H9 (cell line): ENCODE measurements at regions not wholly inside any gene's neighbourhood (a gene's known extent, or its start where the extent isn't known, plus 50 kb on each side); places are given as distances from the start of the nearest gene placed in this dataset.

ENCODE experiments used
- DNase-seq: peaks from one replicate; pipeline ENCODE4 v3.0.0-alpha.2; 2017
- H2AFZ ChIP-seq: one replicate; pipeline ENCODE4 v1.6.1; 2013; ENCODE audit warnings: mild to moderate bottlenecking, low read length, control low read depth, moderate library complexity
- H2AK5ac ChIP-seq: 2 replicates; pipeline ENCODE4 v1.6.1; 2013; ENCODE audit warnings: low read length, control low read depth, mixed read lengths; ENCODE audit not compliant: insufficient read length
- H2BK120ac ChIP-seq: one replicate; pipeline ENCODE4 v1.6.1; 2013; ENCODE audit warnings: low read depth, mild to moderate bottlenecking, low read length, control low read depth, inconsistent platforms; ENCODE audit not compliant: poor library complexity, severe bottlenecking
- H2BK12ac ChIP-seq: 2 replicates; pipeline ENCODE4 v1.6.1; 2013; ENCODE audit warnings: low read length, control low read depth, mixed read lengths, low read depth; ENCODE audit not compliant: insufficient read length
- H2BK15ac ChIP-seq: 2 replicates; pipeline ENCODE4 v1.6.1; 2013; ENCODE audit warnings: low read depth, low read length, control low read depth
- H2BK20ac ChIP-seq: one replicate; pipeline ENCODE4 v1.6.1; 2013; ENCODE audit warnings: low read depth, mild to moderate bottlenecking, low read length, control low read depth, inconsistent platforms; ENCODE audit not compliant: poor library complexity, severe bottlenecking
- H2BK5ac ChIP-seq: 2 replicates; pipeline ENCODE4 v1.6.1; 2013; ENCODE audit warnings: low read length, control low read depth, mixed read lengths; ENCODE audit not compliant: insufficient read length
- H3K14ac ChIP-seq: 2 replicates; pipeline ENCODE4 v1.6.1; 2013; ENCODE audit warnings: low read length, control low read depth; ENCODE audit not compliant: insufficient read depth
- H3K18ac ChIP-seq: 2 replicates; pipeline ENCODE4 v1.6.1; 2013; ENCODE audit warnings: low read depth, mild to moderate bottlenecking, mixed read lengths, low read length, control low read depth; ENCODE audit not compliant: insufficient read length
- H3K23ac ChIP-seq: 2 replicates; pipeline ENCODE4 v1.6.1; 2013; ENCODE audit warnings: low read length, control low read depth, mixed read lengths, low read depth; ENCODE audit not compliant: insufficient read length
- H3K23me2 ChIP-seq: 2 replicates; pipeline ENCODE4 v1.6.1; 2013; ENCODE audit warnings: low read depth, mild to moderate bottlenecking, mixed read lengths, low read length, control low read depth; ENCODE audit not compliant: insufficient read length, poor library complexity, severe bottlenecking
- H3K27ac ChIP-seq: 2 replicates; pipeline ENCODE4 v1.5.1; 2013; ENCODE audit warnings: low read length, control low read depth, mixed read lengths, low read depth; ENCODE audit not compliant: insufficient read length
- H3K27me3 ChIP-seq: 2 replicates; pipeline ENCODE4 v1.6.1; 2013; ENCODE audit warnings: low read length, control low read depth, inconsistent platforms; ENCODE audit not compliant: insufficient read depth
- H3K4ac ChIP-seq: 2 replicates; pipeline ENCODE4 v1.6.1; 2013; ENCODE audit warnings: low read depth, mild to moderate bottlenecking, control low read depth, inconsistent platforms, low read length, moderate library complexity
- H3K4me1 ChIP-seq: 2 replicates; pipeline ENCODE4 v1.6.1; 2013; ENCODE audit warnings: low read length, control low read depth, inconsistent platforms; ENCODE audit not compliant: insufficient read depth
- H3K4me2 ChIP-seq: 2 replicates; pipeline ENCODE4 v1.6.1; 2013; ENCODE audit warnings: low read length, control low read depth, mixed read lengths; ENCODE audit not compliant: insufficient read length, insufficient read depth
- H3K56ac ChIP-seq: 2 replicates; pipeline ENCODE4 v1.6.1; 2013; ENCODE audit warnings: low read depth, mild to moderate bottlenecking, mixed read lengths, low read length, control low read depth; ENCODE audit not compliant: insufficient read length
- H3K79me1 ChIP-seq: 2 replicates; pipeline ENCODE4 v1.6.1; 2013; ENCODE audit warnings: low read depth, mild to moderate bottlenecking, moderate library complexity, low read length, control low read depth, inconsistent platforms; ENCODE audit not compliant: insufficient read depth, poor library complexity, severe bottlenecking
- H3K79me2 ChIP-seq: 2 replicates; pipeline ENCODE4 v1.6.1; 2013; ENCODE audit warnings: low read length, control low read depth, inconsistent platforms; ENCODE audit not compliant: insufficient read depth
- H3K9ac ChIP-seq: 2 replicates; pipeline ENCODE4 v1.6.1; 2013; ENCODE audit warnings: low read length, control low read depth, mixed read lengths; ENCODE audit not compliant: insufficient read length; ENCODE audit errors: extremely low read depth
- H3K9me3 ChIP-seq: one replicate; pipeline ENCODE4 v1.6.1; 2013; ENCODE audit warnings: low read depth, low read length, inconsistent platforms; ENCODE audit not compliant: control insufficient read depth
- H3T11ph ChIP-seq: one replicate; pipeline ENCODE4 v1.6.1; 2013; ENCODE audit warnings: mild to moderate bottlenecking, low read length, control low read depth, inconsistent platforms
- H4K20me1 ChIP-seq: one replicate; pipeline ENCODE4 v1.6.1; 2013; ENCODE audit not compliant: control insufficient read depth, insufficient read length, insufficient read depth
- H4K5ac ChIP-seq: 2 replicates; pipeline ENCODE4 v1.6.1; 2013; ENCODE audit warnings: low read depth, mild to moderate bottlenecking, mixed read lengths, low read length, control low read depth; ENCODE audit not compliant: insufficient read length
- H4K8ac ChIP-seq: replicated peaks from 2 replicates; pipeline ENCODE4 v1.6.1; 2013; ENCODE audit warnings: low read length, control low read depth, mixed read lengths, low read depth; ENCODE audit not compliant: insufficient read length
- H4K91ac ChIP-seq: 2 replicates; pipeline ENCODE4 v1.6.1; 2013; ENCODE audit warnings: low read depth, mild to moderate bottlenecking, moderate library complexity, mixed read lengths, low read length, control low read depth; ENCODE audit not compliant: insufficient read length
- H3K27ac Mint-ChIP-seq, 3 experiments: 2 replicates in 2 of 3; 3 replicates in 1 of 3; pipeline ENCODE4 v1.8.0; 2020 to 2021; ENCODE audit warnings: mixed read lengths in 3 of 3, mild to moderate bottlenecking in 1 of 3, moderate library complexity in 1 of 3
- H3K27me3 Mint-ChIP-seq: 2 replicates; pipeline ENCODE4 v1.8.0; 2021; ENCODE audit warnings: low read depth, mild to moderate bottlenecking, moderate library complexity, mixed read lengths
- H3K36me3 Mint-ChIP-seq, 3 experiments: 2 replicates in 2 of 3; 3 replicates in 1 of 3; pipeline ENCODE4 v1.8.0; 2020 to 2021; ENCODE audit warnings: low read depth in 3 of 3, mixed read lengths in 3 of 3; ENCODE audit not compliant: insufficient read depth in 1 of 3
- H3K4me1 Mint-ChIP-seq, 2 experiments: 2 replicates each; pipeline ENCODE4 v1.8.0; 2020; ENCODE audit warnings: mixed read lengths in 2 of 2
- H3K4me3 Mint-ChIP-seq, 2 experiments: 2 replicates in 1 of 2; 3 replicates in 1 of 2; pipeline ENCODE4 v1.8.0; 2020 to 2021; ENCODE audit warnings: mild to moderate bottlenecking in 2 of 2, mixed read lengths in 2 of 2, moderate library complexity in 1 of 2
- H3K9me3 Mint-ChIP-seq, 2 experiments: 2 replicates in 1 of 2; 3 replicates in 1 of 2; pipeline ENCODE4 v1.8.0; 2020; ENCODE audit warnings: mild to moderate bottlenecking in 2 of 2, mixed read lengths in 2 of 2, moderate library complexity in 1 of 2
- whole genome bisulfite sequencing: extraction: QIAGEN DNeasy Blood & Tissue Kit; methylation state at CpG from one replicate; pipeline ENCODE4 v1.1.7; 2013; ENCODE audit warnings: missing lambda C conversion rate, low lambda C conversion rate, mixed read lengths; ENCODE audit not compliant: insufficient read length; ENCODE audit errors: extremely low coverage; 5-methylcytosine and 5-hydroxymethylcytosine counted together
- TF ChIP-seq, protein P1 (sequence below): fragments of 200-600 bp; sonication (generic); conservative IDR thresholded peaks from 3 replicates; pipeline ENCODE4 v1.8.0; 2021; ENCODE audit warnings: antibody characterized with exemption, mild to moderate bottlenecking

DNA sequence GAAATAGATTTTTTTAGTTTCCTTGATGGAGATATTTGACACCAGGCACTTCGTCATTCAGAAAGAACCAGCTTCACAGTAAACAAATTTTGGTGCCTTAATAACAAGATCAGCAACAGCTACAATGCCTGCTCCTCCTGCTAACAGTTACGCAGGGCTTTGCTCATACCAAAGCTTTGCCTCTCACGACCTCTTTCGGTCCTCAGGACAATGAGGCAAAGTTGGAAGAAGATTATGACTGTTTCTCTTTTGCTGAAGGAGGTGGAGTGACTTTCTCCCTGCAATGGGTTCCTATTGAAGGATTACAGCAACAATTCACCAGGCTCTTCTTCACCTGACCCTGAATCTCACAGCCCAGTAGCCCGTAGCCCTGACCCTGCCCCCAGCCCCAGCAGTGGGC is 440.1 kb downstream of the PREX1 start:
- H2BK12ac ChIP-seq, result no peak overlapping the region
- no CpG with 5 or more reads among the region's 5 CpGs for WGBS
- H3K4ac ChIP-seq, result no peak overlapping the region
- Mint-ChIP-seq H3K27ac (no peak overlapping the region), H3K9me3 (peaks cover 8% of the 10 kb centered on the region in 2 experiments), H3K4me1 (peaks cover 9 to 17% of the 10 kb centered on the region in 2 experiments; a peak in 3 of 4 replicates), H3K36me3 (peaks cover 0 to 6% (median 6%) of the 10 kb centered on the region in 3 experiments; a peak in 4 of 7 replicates), H3K27me3 (peaks cover 4% of the 10 kb centered on the region), H3K4me3 (no peak overlapping the region)
- no peak overlapping the region for H4K8ac ChIP-seq
- no peak overlapping the region for H3K4me2 ChIP-seq
- H3K79me1 ChIP-seq, result no peaks in the 10 kb centered on the region
- no peak overlapping the region for H2AFZ ChIP-seq
- H2BK15ac ChIP-seq, result no peak overlapping the region
- H4K5ac ChIP-seq, result no peak overlapping the region
- H3K27ac ChIP-seq, result no peak overlapping the region
- H3K79me2 ChIP-seq, result no peaks in the 10 kb centered on the region
- H2AK5ac ChIP-seq, result no peak overlapping the region
- no peak overlapping the region for H2BK120ac ChIP-seq
- TF ChIP-seq, protein P1, sequence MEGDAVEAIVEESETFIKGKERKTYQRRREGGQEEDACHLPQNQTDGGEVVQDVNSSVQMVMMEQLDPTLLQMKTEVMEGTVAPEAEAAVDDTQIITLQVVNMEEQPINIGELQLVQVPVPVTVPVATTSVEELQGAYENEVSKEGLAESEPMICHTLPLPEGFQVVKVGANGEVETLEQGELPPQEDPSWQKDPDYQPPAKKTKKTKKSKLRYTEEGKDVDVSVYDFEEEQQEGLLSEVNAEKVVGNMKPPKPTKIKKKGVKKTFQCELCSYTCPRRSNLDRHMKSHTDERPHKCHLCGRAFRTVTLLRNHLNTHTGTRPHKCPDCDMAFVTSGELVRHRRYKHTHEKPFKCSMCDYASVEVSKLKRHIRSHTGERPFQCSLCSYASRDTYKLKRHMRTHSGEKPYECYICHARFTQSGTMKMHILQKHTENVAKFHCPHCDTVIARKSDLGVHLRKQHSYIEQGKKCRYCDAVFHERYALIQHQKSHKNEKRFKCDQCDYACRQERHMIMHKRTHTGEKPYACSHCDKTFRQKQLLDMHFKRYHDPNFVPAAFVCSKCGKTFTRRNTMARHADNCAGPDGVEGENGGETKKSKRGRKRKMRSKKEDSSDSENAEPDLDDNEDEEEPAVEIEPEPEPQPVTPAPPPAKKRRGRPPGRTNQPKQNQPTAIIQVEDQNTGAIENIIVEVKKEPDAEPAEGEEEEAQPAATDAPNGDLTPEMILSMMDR, result no peak
- no peak overlapping the region for H3K56ac ChIP-seq
- no peaks in the 10 kb centered on the region for H3K23me2 ChIP-seq
- H3K23ac ChIP-seq, result no peak overlapping the region
- no peaks in the 10 kb centered on the region for H3K4me1 ChIP-seq
- H4K20me1 ChIP-seq, result no peaks in the 10 kb centered on the region
- no peak overlapping the region for H3T11ph ChIP-seq
- H2BK20ac ChIP-seq, result no peak overlapping the region
- no peaks in the 10 kb centered on the region for H3K27me3 ChIP-seq
- no peak overlapping the region for H3K14ac ChIP-seq
- H3K9ac ChIP-seq, result no peak overlapping the region
- H3K18ac ChIP-seq, result no peak overlapping the region
- DNase-seq, result no peak
- no peak overlapping the region for H2BK5ac ChIP-seq
- no peaks in the 10 kb centered on the region for H3K9me3 ChIP-seq
- H4K91ac ChIP-seq, result no peak overlapping the region
